Transverse colon (tissue), 3 donors: ENCODE measurements at regions not wholly inside any gene's neighbourhood (a gene's known extent, or its start where the extent isn't known, plus 50 kb on each side); places are given as distances from the start of the nearest gene placed in this dataset.

Experiments
- CTCF ChIP-seq, 5 experiments: fragments of 200-600 bp in 3 of 5; fragments of 450-650 bp in 2 of 5; sonication (generic) in 3 of 5; IDR thresholded peaks; 1 replicate in 2 of 5; 2 replicates in 3 of 5; pipeline ENCODE4 v1.5.1; 2016 to 2017; ENCODE audit warnings: antibody characterized with exemption in 5 of 5, inconsistent platforms in 3 of 5, mild to moderate bottlenecking in 2 of 5, moderate library complexity in 1 of 5
- EP300 ChIP-seq: sonication (generic); formaldehyde crosslinking; IDR thresholded peaks from one replicate; pipeline ENCODE4 v1.6.1; 2017; ENCODE audit warnings: antibody characterized with exemption, low read depth
- POLR2A ChIP-seq: fragments of 450-650 bp; IDR thresholded peaks from one replicate; pipeline ENCODE4 v1.6.1; 2016; ENCODE audit warnings: antibody characterized with exemption, mild to moderate bottlenecking, moderate library complexity

- TF ChIP-seq CTCF (IDR thresholded peaks at IDR 0.05): no peak
- TF ChIP-seq POLR2A: no peak
- no peak for TF ChIP-seq EP300
Observed at GRCh38 chr4:13733817-13734216, 106.3 kb upstream of the BOD1L1 start.
